ENCODE measurements at regions not wholly inside any gene's neighbourhood (a gene's known extent, or its start where the extent isn't known, plus 50 kb on each side); places are given as distances from the start of the nearest gene placed in this dataset.

GRCh38 chr22:48923996-48924395, 903.7 kb downstream of the BRD1 start:
- H3K27me3 ChIP-seq (replicated peaks; ENCODE audit: control insufficient read depth, insufficient read depth, low read length), result no peaks in the 10 kb centered on the region
- no peaks in the 10 kb centered on the region for H3K36me3 ChIP-seq (ENCODE audit: control insufficient read depth, insufficient read depth, low read length)
- TF ChIP-seq CTCF (IDR thresholded peaks at IDR 0.05; ENCODE audit: insufficient read depth, low read length, poor library complexity, severe bottlenecking), result no peak
- H3K4me3 ChIP-seq (replicated peaks; ENCODE audit: low read depth, low read length), result no peak overlapping the region
- DNase-seq (ENCODE audit: extremely low read depth, insufficient read length), result no peak

GRCh38 chr22:48923165-48923865, 904.4 kb downstream of the BRD1 start:
- TF ChIP-seq CTCF (IDR thresholded peaks at IDR 0.05; ENCODE audit: insufficient read depth, low read length, poor library complexity, severe bottlenecking), result no peak
- Histone ChIP-seq H3K4me3 (replicated peaks; ENCODE audit: low read depth, low read length) (no peak overlapping the region), H3K27me3 (replicated peaks; ENCODE audit: control insufficient read depth, insufficient read depth, low read length) (no peaks in the 10 kb centered on the region), H3K36me3 (ENCODE audit: control insufficient read depth, insufficient read depth, low read length) (no peaks in the 10 kb centered on the region)
- no peak for DNase-seq (ENCODE audit: extremely low read depth, insufficient read length)

GRCh38 chr22:48921411-48921903, 906.2 kb downstream of the BRD1 start:
- Histone ChIP-seq H3K36me3 (ENCODE audit: control insufficient read depth, insufficient read depth, low read length) (no peaks in the 10 kb centered on the region), H3K4me3 (replicated peaks; ENCODE audit: low read depth, low read length) (no peak overlapping the region), H3K27me3 (replicated peaks; ENCODE audit: control insufficient read depth, insufficient read depth, low read length) (no peaks in the 10 kb centered on the region)
- no peak for DNase-seq (ENCODE audit: extremely low read depth, insufficient read length)
- TF ChIP-seq CTCF (IDR thresholded peaks at IDR 0.05; ENCODE audit: insufficient read depth, low read length, poor library complexity, severe bottlenecking), result no peak

GRCh38 chr22:48920776-48921241, 906.9 kb downstream of the BRD1 start:
- no peaks in the 10 kb centered on the region for H3K27me3 ChIP-seq (replicated peaks; ENCODE audit: control insufficient read depth, insufficient read depth, low read length)
- no peak for TF ChIP-seq CTCF (IDR thresholded peaks at IDR 0.05; ENCODE audit: insufficient read depth, low read length, poor library complexity, severe bottlenecking)
- H3K4me3 ChIP-seq (replicated peaks; ENCODE audit: low read depth, low read length), result no peak overlapping the region
- no peak for DNase-seq (ENCODE audit: extremely low read depth, insufficient read length)
- H3K36me3 ChIP-seq (ENCODE audit: control insufficient read depth, insufficient read depth, low read length), result no peaks in the 10 kb centered on the region

- DNase-seq (ENCODE audit: extremely low read depth, insufficient read length), result no peak
- no peak for TF ChIP-seq CTCF (IDR thresholded peaks at IDR 0.05; ENCODE audit: insufficient read depth, low read length, poor library complexity, severe bottlenecking)
- Histone ChIP-seq H3K4me3 (replicated peaks; ENCODE audit: low read depth, low read length) (no peak overlapping the region), H3K27me3 (replicated peaks; ENCODE audit: control insufficient read depth, insufficient read depth, low read length) (no peaks in the 10 kb centered on the region), H3K36me3 (ENCODE audit: control insufficient read depth, insufficient read depth, low read length) (no peaks in the 10 kb centered on the region)
These were observed 907.7 kb downstream of the BRD1 start for GRCh38 chr22:48919851-48920589.
